HG02588 (cell line): ENCODE measurements at regions not wholly inside any gene's neighbourhood (a gene's known extent, or its start where the extent isn't known, plus 50 kb on each side); places are given as distances from the start of the nearest gene placed in this dataset.
"Not testable (repeated sequence)": the region's sequence is repeated elsewhere in the genome, so short reads cannot be mapped to it uniquely, and the experiment has no call there.

Experiments
- ATAC-seq: cut with Tn5 transposase; IDR thresholded peaks from one replicate; pipeline ENCODE4 v1.9.1; 2021; ENCODE audit warnings: mild to moderate bottlenecking, moderate library complexity; ENCODE audit not compliant: unreplicated experiment

DNA sequence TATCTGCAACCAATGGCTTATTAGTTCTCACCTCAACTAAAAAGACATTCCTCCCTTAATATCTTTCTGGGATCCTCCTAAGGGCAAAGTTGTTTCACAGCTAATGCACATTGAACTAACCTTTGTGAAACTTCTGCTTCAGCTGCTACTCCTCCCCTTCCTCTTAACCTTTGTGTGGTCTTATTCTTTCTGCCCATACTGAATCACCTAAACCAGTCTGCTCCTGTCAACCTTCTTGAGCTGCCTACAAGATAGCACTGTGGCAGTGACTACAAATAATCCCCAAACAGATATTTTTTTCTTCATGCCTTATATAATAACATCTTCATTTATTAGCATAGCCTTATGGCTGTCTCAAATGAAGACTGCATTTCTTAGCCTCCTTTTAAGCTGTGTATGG, 1077.4 kb upstream of the ATXN7L3B start:
- ATAC-seq: no peak

GRCh38 chr12:73465106-73465505, 1072.5 kb upstream of the ATXN7L3B start:
- no peak for ATAC-seq

DNA sequence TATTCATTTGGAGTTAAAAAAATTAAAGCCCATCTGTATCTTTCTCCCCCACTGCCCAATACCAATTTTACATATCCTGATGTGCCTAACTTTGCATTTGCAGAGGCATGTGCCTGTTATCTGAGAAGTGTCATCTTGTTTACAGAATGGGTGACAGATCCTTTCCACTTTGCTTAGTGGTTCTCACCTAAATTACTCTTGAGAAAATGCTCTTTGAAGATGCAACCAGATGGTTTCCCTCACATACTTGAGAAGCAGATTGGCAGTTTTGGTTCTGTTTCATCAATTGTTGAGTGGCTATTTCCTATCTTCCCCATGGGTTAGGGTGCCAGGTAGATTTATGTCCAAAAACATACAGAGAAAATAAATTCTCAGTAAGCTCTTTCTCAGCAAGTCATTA, 1051.4 kb upstream of the ATXN7L3B start:
- no peak for ATAC-seq

- ATAC-seq: no peak
Observed at GRCh38 chr12:73506611-73507010, 1031.0 kb upstream of the ATXN7L3B start.

- no peak for ATAC-seq
Observed at GRCh38 chr12:73514672-73515071, 1023.0 kb upstream of the ATXN7L3B start.

- no peak for ATAC-seq
Observed at GRCh38 chr12:73517859-73518258, 1019.8 kb upstream of the ATXN7L3B start.

DNA sequence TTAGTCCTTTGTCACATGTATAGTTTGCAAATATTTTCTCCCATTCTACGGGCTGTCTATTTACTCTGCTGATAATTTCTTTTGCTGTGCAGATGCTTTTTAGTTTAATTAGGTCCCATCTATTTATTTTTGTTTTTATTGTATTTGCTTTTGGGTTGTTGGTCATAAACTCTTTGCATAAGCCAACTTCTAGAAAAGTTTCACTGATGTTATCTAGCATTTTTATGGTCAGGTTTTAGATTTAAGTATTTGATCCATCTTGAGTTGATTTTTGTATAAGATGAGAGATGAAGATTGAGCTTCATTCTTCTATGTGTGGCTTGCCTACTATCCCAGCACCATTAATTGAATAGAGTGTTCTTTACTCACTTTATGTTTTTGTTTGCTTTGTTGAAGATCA, 1008.4 kb upstream of the ATXN7L3B start:
- ATAC-seq: no peak

- ATAC-seq: no peak
Observed at GRCh38 chr12:73529954-73530353, 1007.7 kb upstream of the ATXN7L3B start.

- no peak for ATAC-seq
Observed at GRCh38 chr12:73531752-73532151, 1005.9 kb upstream of the ATXN7L3B start.

GRCh38 chr12:73547421-73547820, 990.2 kb upstream of the ATXN7L3B start:
- ATAC-seq: no peak

GRCh38 chr12:73585136-73585535, 952.5 kb upstream of the ATXN7L3B start:
- ATAC-seq: no peak

DNA sequence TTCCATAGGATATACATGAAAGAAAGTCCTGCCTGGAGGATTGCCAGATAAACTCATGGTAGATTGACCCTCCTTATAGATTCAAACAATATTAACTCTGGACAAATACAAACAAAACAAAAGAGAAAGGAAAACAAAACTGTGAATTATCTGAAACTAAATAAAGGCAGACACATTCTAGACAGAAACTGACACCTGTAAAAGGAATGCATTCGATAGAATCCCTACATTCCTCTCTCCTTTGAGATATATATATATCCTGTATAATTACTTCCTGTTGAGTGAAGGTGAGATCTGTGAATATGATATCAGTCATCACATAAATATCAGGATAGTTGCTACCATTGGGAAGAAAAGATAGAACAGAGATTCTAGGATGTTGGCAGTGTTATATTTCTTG, 948.4 kb upstream of the ATXN7L3B start:
- ATAC-seq: no peak

DNA sequence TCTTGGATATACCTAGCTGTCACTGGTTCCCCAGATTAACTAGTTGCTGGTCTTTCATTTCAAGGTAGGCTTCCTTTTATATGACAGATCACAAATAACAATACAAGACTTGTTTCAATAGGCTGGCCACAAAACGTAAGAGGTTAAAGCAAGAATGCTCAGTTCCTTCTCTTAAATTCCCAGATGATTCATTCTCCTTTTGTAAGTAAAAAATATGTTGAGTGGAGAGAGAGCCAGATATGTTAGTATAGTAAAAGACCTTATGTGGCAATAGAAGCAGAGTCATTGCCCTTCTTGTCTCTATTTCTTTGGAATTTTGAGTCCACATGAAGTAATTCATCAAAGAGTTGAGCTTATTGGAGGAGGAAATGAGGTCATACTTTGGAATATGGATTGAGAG, 939.0 kb upstream of the ATXN7L3B start:
- ATAC-seq: no peak

GRCh38 chr12:73599268-73599667, 938.4 kb upstream of the ATXN7L3B start:
- ATAC-seq: no peak

- not testable (repeated sequence) for ATAC-seq
Observed at GRCh38 chr12:73605925-73606324, 931.7 kb upstream of the ATXN7L3B start.

- no peak for ATAC-seq
Observed at GRCh38 chr12:73612551-73612950, 925.1 kb upstream of the ATXN7L3B start.

DNA sequence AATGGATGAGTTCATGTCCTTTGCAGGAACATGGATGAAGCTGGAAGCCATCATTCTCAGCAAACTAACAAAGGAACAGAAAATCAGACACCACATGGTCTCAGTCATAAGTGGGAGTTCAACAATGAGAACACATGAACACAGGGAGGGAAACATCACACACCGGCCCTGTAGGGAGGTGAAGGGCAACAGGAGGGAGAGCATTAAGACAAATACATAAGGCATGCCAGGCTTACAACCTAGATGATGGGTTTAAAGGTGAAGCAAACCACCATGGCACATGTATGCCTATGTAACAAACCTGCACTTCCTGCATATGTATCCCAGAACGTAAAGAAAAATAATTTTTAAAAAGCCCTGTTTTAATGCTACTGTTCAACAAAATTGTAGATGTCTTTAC, 914.2 kb upstream of the ATXN7L3B start:
- no peak for ATAC-seq

DNA sequence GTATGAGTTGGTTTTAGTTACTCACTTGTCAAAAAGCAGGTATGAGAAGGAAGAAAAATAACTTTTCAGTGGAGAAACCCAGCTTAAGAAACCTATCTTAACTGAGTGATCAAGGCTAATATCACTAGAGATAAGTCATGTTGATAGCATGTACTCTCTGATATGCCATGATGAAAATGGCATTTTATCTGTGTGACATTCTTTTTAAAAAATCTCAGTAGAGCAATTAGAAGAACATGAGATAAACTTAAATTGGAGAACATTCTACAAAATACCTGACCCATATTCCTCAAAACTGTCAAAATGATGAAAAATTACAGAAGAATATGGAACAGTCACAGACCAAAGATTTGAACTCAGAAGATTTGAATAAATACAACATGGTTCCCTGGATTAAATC, 912.4 kb upstream of the ATXN7L3B start:
- no peak for ATAC-seq

GRCh38 chr12:73629171-73629570, 908.5 kb upstream of the ATXN7L3B start:
- no peak for ATAC-seq

DNA sequence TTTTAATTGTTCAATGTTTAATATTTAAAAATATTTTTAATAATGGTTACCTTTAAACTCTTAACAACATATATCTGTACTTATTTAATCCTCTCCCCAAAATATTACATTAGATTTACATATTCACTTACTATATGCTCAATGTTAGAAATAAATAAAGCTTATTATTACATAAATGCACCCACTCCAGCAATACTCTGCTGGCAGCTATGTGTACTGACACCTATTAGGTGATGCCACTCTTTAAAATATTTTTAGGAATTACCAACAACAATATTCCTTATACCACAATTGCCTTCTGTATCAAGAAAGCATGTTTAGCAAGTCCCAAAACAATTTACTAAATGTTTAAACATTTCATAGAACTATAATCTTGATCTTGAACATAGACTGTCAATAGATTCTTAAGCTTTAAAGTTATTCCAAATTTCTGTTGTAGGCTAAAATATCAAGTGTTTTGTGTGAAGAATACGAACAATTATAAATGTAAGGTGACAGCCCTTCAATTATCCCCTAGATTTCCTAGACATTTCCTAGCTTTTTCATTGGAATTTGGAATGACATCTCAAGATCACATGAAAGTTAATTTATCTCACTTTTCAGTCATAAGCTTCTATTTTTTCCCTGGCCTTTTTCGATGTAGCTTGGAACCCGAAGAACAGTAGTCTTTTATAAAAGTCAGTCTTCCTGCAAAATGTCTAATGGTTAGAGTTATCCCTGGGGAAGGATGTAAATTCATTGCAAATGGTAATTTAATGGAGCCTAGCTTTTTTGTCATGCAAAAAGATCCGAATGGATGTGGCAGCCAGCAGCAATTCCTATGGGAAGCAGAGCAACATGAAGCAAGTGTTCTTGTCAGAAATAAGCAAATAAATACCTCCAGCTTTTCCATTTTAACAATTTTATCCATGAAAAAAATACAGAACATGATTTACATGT, 907.5 kb upstream of the ATXN7L3B start:
- ATAC-seq: no peak

GRCh38 chr12:73632191-73632590, 905.4 kb upstream of the ATXN7L3B start:
- ATAC-seq: no peak

- no peak for ATAC-seq
Observed at GRCh38 chr12:73632661-73633060, 905.0 kb upstream of the ATXN7L3B start.

DNA sequence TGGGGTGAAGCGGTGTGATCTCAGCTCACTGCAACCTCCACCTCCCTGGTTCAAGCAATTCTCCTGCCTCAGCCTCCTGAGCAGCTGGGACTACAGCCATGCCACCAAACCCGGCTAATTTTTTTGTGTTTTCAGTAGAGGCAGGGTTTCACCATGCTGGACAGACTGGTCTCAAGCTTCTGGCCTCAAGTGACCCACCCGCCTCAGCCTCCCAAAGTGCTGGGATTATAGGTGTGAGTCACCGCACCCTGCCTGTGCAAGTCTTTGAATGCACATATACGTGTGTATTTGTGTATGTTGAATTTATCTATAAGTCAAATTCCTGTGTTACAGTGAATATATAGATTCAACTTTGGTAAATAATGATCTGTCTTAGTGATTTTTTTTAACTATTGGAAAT, 898.2 kb upstream of the ATXN7L3B start:
- ATAC-seq: not testable (repeated sequence)
